ENCODE measurements at regions not wholly inside any gene's neighbourhood (a gene's known extent, or its start where the extent isn't known, plus 50 kb on each side); places are given as distances from the start of the nearest gene placed in this dataset.

DNA sequence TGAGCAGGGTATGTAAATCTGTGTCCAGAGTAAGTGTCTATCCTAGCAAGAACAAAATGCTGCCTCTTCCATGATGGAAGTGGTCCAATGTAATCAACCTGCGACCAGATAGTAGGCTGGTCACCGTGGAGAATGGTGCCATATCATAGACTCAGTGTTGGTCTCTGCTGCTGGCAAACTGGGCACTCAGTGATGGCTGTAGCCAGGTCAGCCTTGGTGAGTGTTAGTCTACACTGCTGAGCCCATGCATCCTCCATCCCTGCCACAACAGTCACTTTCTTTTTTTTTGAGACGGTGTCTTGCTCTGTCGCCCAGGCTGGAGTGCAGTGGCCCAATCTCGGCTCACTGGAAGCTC is 69.3 kb downstream of the CHRD start:
- DNase-seq: no peak
- TF ChIP-seq POLR2A (IDR thresholded peaks at IDR 0.05): no peak
- TF ChIP-seq, protein P1, sequence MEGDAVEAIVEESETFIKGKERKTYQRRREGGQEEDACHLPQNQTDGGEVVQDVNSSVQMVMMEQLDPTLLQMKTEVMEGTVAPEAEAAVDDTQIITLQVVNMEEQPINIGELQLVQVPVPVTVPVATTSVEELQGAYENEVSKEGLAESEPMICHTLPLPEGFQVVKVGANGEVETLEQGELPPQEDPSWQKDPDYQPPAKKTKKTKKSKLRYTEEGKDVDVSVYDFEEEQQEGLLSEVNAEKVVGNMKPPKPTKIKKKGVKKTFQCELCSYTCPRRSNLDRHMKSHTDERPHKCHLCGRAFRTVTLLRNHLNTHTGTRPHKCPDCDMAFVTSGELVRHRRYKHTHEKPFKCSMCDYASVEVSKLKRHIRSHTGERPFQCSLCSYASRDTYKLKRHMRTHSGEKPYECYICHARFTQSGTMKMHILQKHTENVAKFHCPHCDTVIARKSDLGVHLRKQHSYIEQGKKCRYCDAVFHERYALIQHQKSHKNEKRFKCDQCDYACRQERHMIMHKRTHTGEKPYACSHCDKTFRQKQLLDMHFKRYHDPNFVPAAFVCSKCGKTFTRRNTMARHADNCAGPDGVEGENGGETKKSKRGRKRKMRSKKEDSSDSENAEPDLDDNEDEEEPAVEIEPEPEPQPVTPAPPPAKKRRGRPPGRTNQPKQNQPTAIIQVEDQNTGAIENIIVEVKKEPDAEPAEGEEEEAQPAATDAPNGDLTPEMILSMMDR (IDR thresholded peaks at IDR 0.05): no peak
- no peak overlapping the region for H3K4me3 ChIP-seq
- intact Hi-C loops (cut with DNase I): no loop called here
- WGBS, 2 donors: 67 to 73% methylated on average over 2 to 4 of the region's 5 CpGs
- no peaks in the 10 kb centered on the region for H3K27me3 ChIP-seq
- H3K9me3 ChIP-seq: no peaks in the 10 kb centered on the region
- H3K4me1 ChIP-seq: peaks cover 7 to 42% (median 11%) of the 10 kb centered on the region in 3 donors
- peak overlapping the region; percentile 78 to 85 (median 82) for H3K27ac ChIP-seq
- H3K36me3 ChIP-seq: no peaks in the 10 kb centered on the region

DNA sequence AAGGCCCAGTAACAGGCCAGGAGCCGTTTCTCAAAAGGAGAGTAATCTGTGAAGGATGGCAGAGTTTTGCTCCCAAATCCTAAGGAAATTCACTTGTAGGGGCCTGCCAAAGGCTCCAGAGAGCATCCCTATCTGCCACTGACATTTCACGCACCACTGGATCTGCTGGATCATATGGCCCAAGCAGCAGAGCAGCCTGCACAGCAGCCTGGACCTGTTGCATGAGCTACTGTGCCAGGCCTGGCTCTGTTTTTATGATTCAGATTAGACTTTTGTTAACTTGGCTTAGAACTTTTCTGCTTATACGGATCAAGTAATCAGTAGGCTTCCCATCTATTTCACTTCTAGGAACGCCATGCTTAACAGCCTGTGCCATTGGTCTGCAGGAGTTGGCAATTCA is 70.7 kb downstream of the CHRD start:
- H3K27me3 ChIP-seq: no peaks in the 10 kb centered on the region
- no peak for DNase-seq
- no peak for TF ChIP-seq POLR2A (IDR thresholded peaks at IDR 0.05)
- TF ChIP-seq, protein P1 (IDR thresholded peaks at IDR 0.05): no peak

DNA sequence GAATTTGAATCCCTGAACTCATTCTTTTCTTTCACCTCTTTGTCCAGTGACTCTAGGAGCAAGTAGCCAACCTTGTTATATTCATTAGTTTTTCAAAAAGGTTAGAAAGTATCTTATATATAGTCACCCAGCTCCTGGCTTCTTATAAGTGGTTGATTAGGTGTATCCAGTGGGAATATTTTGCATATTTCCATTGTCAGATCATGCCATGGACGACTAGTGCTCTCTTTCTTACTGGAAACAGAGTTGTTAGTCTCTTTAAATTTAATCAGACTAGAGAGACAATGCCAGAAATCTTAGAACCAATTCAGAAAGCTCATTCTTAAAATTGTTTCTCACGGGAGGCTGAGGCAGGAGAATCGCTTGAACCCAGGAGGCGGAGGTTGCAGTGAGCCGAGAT is 73.4 kb downstream of the CHRD start:
- 61 to 91% methylated on average over 5 of the region's 5 CpGs for WGBS, 2 donors
- DNase-seq: no peak
- intact Hi-C loops (cut with DNase I): no loop called here

More for the DNA sequence above, 70.7 kb downstream of the CHRD start:
- no peak overlapping the region for H3K4me3 ChIP-seq
- peaks cover 7 to 36% (median 11%) of the 10 kb centered on the region in 3 donors for H3K4me1 ChIP-seq
- no peaks in the 10 kb centered on the region for H3K9me3 ChIP-seq
- intact Hi-C loops (cut with DNase I): no loop called here
- WGBS, 2 donors: 29 to 46% methylated on average over 4 of the region's 4 CpGs
- peak overlapping the region in 1 of 4 donors; percentile 13 for H3K27ac ChIP-seq
- no peaks in the 10 kb centered on the region for H3K36me3 ChIP-seq

DNA sequence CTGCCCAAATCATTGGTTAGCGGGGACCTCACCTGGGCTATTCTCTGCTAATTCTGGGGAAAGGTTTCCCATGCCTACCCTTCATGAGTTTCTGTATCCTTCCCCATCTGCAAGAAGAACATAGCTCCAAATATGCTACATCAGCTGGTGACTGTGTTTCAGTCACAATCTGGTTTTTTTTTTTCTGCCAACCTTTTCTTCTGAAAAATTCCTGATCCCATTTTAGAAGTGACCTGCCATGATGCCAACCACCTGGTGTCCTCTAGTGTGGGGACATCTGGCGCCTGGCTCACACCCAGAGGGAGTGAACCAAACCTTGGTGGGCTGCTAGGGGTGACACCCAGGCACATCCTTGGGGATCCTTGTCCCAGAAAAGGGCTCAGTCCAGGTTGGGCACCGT is 76.1 kb downstream of the CHRD start:
- H3K27me3 ChIP-seq: no peaks in the 10 kb centered on the region
- H3K4me1 ChIP-seq: peaks cover 0 to 4% (median 0%) of the 10 kb centered on the region in 3 donors
- WGBS, 2 donors: 89% methylated on average over 3 of the region's 3 CpGs
- H3K27ac ChIP-seq: no peak overlapping the region
- TF ChIP-seq, protein P1 (IDR thresholded peaks at IDR 0.05): no peak
- TF ChIP-seq POLR2A (IDR thresholded peaks at IDR 0.05): no peak
- intact Hi-C loops (cut with DNase I): no loop called here
- no peaks in the 10 kb centered on the region for H3K36me3 ChIP-seq
- no peak for DNase-seq
- no peaks in the 10 kb centered on the region for H3K9me3 ChIP-seq
- no peak overlapping the region for H3K4me3 ChIP-seq

More for the DNA sequence above, 73.4 kb downstream of the CHRD start:
- TF ChIP-seq POLR2A (IDR thresholded peaks at IDR 0.05): no peak
- TF ChIP-seq, protein P1 (IDR thresholded peaks at IDR 0.05): no peak
- Histone ChIP-seq H3K36me3 (no peaks in the 10 kb centered on the region), H3K4me1 (peaks cover 3 to 31% (median 9%) of the 10 kb centered on the region in 3 donors), H3K4me3 (no peak overlapping the region), H3K27ac (no peak overlapping the region), H3K27me3 (no peaks in the 10 kb centered on the region), H3K9me3 (no peaks in the 10 kb centered on the region)

GRCh38 chr3:184456476-184456875 is 76.6 kb downstream of the CHRD start:
- intact Hi-C loops (cut with DNase I): no loop called here
- no peak for TF ChIP-seq POLR2A (IDR thresholded peaks at IDR 0.05)
- TF ChIP-seq, protein P1 (IDR thresholded peaks at IDR 0.05): no peak
- WGBS, 2 donors: 50 to 73% methylated on average over 2 to 3 of the region's 4 CpGs
- no peak overlapping the region for H3K27ac ChIP-seq
- no peaks in the 10 kb centered on the region for H3K4me1 ChIP-seq
- no peak for DNase-seq
- no peaks in the 10 kb centered on the region for H3K9me3 ChIP-seq
- no peaks in the 10 kb centered on the region for H3K27me3 ChIP-seq
- no peaks in the 10 kb centered on the region for H3K36me3 ChIP-seq
- H3K4me3 ChIP-seq: no peak overlapping the region
